GM21825 (cell line): ENCODE measurements at regions not wholly inside any gene's neighbourhood (a gene's known extent, or its start where the extent isn't known, plus 50 kb on each side); places are given as distances from the start of the nearest gene placed in this dataset.
A peak's percentile ranks its signal among the peaks of the same experiment; 100 is the strongest.
"Not testable (repeated sequence)": the region's sequence is repeated elsewhere in the genome, so short reads cannot be mapped to it uniquely, and the experiment has no call there.

ENCODE experiments used
- ATAC-seq: cut with Tn5 transposase; IDR thresholded peaks from one replicate; pipeline ENCODE4 v1.9.1; 2021; ENCODE audit warnings: mild to moderate bottlenecking, moderate library complexity; ENCODE audit not compliant: unreplicated experiment

- ATAC-seq: no peak
Observed at GRCh38 chr3:187795207-187795960, 50.1 kb upstream of the BCL6 start.

GRCh38 chr3:187798126-187798525 lies 52.9 kb upstream of the BCL6 start:
- ATAC-seq: no peak

GRCh38 chr3:187798531-187799530 lies 53.6 kb upstream of the BCL6 start:
- ATAC-seq: no peak

GRCh38 chr3:187799942-187800641 lies 54.8 kb upstream of the BCL6 start:
- ATAC-seq: peak; percentile 44

- ATAC-seq: no peak
Observed at GRCh38 chr3:187801152-187801551, 55.9 kb upstream of the BCL6 start.

- ATAC-seq: no peak
Observed at GRCh38 chr3:187802203-187802927, 57.1 kb upstream of the BCL6 start.

- ATAC-seq: peak; percentile 88
Observed at GRCh38 chr3:187802928-187803259, 57.6 kb upstream of the BCL6 start.

- ATAC-seq: no peak
Observed at GRCh38 chr3:187804120-187804744, 59.0 kb upstream of the BCL6 start.

- ATAC-seq: no peak
Observed at GRCh38 chr3:187804745-187805121, 59.5 kb upstream of the BCL6 start.

GRCh38 chr3:187805774-187806173 lies 60.5 kb upstream of the BCL6 start:
- ATAC-seq: no peak

- no peak for ATAC-seq
Observed at GRCh38 chr3:187807086-187807862, 62.0 kb upstream of the BCL6 start.

- no peak for ATAC-seq
Observed at GRCh38 chr3:187808527-187808895, 63.2 kb upstream of the BCL6 start.

- no peak for ATAC-seq
Observed at GRCh38 chr3:187809612-187809991, 64.3 kb upstream of the BCL6 start.

GRCh38 chr3:187810021-187810446 lies 64.8 kb upstream of the BCL6 start:
- ATAC-seq: no peak

- ATAC-seq: no peak
Observed at GRCh38 chr3:187811585-187812250, 66.5 kb upstream of the BCL6 start.

- no peak for ATAC-seq
Observed at GRCh38 chr3:187812496-187812895, 67.2 kb upstream of the BCL6 start.

GRCh38 chr3:187813198-187813597 lies 67.9 kb upstream of the BCL6 start:
- ATAC-seq: no peak

GRCh38 chr3:187817766-187818165 lies 72.5 kb upstream of the BCL6 start:
- not testable (repeated sequence) for ATAC-seq
